Mesothelial cell of epicardium (in vitro differentiated cells): ENCODE measurements at regions not wholly inside any gene's neighbourhood (a gene's known extent, or its start where the extent isn't known, plus 50 kb on each side); places are given as distances from the start of the nearest gene placed in this dataset.
A peak's percentile ranks its signal among the peaks of the same experiment; 100 is the strongest.

Experiments
- DNase-seq, 2 experiments: peaks; one replicate each; pipeline ENCODE4 v3.0.0; 2021; ENCODE audit warnings: low spot score in 2 of 2; ENCODE audit not compliant: unreplicated experiment in 2 of 2
- H3K27ac Mint-ChIP-seq: 2 replicates; pipeline ENCODE4 v1.8.0; 2021; ENCODE audit warnings: mixed read lengths
- H3K27me3 Mint-ChIP-seq: 2 replicates; pipeline ENCODE4 v1.8.0; 2021; ENCODE audit warnings: low read depth, mixed read lengths
- H3K36me3 Mint-ChIP-seq: 2 replicates; pipeline ENCODE4 v1.8.0; 2021; ENCODE audit warnings: mixed read lengths
- H3K4me1 Mint-ChIP-seq: 2 replicates; pipeline ENCODE4 v1.8.0; 2021; ENCODE audit warnings: mixed read lengths
- H3K4me3 Mint-ChIP-seq: 2 replicates; pipeline ENCODE4 v1.8.0; 2021; ENCODE audit warnings: mild to moderate bottlenecking, moderate library complexity, mixed read lengths
- H3K9me3 Mint-ChIP-seq: 2 replicates; pipeline ENCODE4 v1.8.0; 2021; ENCODE audit warnings: mixed read lengths
- TF ChIP-seq, protein P1 (sequence below): fragments of 200-600 bp; sonication (generic); IDR thresholded peaks from one replicate; pipeline ENCODE4 v1.5.0; 2021; ENCODE audit warnings: antibody characterized with exemption; ENCODE audit not compliant: unreplicated experiment

GRCh38 chr1:68347415-68347814, 102.3 kb downstream of the RPE65 start:
- Mint-ChIP-seq H3K27ac (no peak overlapping the region), H3K4me3 (no peak overlapping the region), H3K36me3 (no peaks in the 10 kb centered on the region), H3K27me3 (peaks cover 19% of the 10 kb centered on the region), H3K9me3 (no peaks in the 10 kb centered on the region), H3K4me1 (peaks cover 1% of the 10 kb centered on the region)
- DNase-seq: no peak
- TF ChIP-seq, protein P1, sequence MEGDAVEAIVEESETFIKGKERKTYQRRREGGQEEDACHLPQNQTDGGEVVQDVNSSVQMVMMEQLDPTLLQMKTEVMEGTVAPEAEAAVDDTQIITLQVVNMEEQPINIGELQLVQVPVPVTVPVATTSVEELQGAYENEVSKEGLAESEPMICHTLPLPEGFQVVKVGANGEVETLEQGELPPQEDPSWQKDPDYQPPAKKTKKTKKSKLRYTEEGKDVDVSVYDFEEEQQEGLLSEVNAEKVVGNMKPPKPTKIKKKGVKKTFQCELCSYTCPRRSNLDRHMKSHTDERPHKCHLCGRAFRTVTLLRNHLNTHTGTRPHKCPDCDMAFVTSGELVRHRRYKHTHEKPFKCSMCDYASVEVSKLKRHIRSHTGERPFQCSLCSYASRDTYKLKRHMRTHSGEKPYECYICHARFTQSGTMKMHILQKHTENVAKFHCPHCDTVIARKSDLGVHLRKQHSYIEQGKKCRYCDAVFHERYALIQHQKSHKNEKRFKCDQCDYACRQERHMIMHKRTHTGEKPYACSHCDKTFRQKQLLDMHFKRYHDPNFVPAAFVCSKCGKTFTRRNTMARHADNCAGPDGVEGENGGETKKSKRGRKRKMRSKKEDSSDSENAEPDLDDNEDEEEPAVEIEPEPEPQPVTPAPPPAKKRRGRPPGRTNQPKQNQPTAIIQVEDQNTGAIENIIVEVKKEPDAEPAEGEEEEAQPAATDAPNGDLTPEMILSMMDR: no peak

GRCh38 chr1:68346188-68346808, 103.5 kb downstream of the RPE65 start:
- Mint-ChIP-seq H3K27ac (no peak overlapping the region), H3K4me1 (peaks cover 1% of the 10 kb centered on the region), H3K4me3 (no peak overlapping the region), H3K9me3 (no peaks in the 10 kb centered on the region), H3K36me3 (no peaks in the 10 kb centered on the region), H3K27me3 (peaks cover 19% of the 10 kb centered on the region)
- TF ChIP-seq, protein P1: peak; percentile 62
- no peak for DNase-seq

DNA sequence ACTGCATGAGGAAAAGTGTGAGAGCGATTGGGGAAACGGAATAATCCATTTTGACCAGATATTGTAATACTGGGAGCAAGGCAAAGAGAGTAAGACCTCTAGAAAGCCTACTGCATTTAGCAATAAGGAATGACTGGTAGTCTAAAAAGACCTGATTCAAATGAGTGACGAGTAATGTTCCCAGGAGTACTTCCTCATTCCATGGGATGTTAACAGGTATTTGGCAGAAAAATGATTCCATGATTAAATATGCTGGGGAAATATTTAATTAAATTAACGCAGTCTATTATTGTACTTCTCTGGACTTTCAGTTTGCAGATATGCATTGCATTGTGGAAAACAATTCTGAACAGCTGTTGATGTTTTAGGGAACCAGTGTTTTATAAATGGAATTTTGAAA, 105.5 kb downstream of the RPE65 start:
- Mint-ChIP-seq H3K27ac (no peak overlapping the region), H3K4me3 (no peak overlapping the region), H3K36me3 (no peaks in the 10 kb centered on the region), H3K9me3 (no peaks in the 10 kb centered on the region), H3K4me1 (peaks cover 1% of the 10 kb centered on the region), H3K27me3 (peaks cover 6% of the 10 kb centered on the region)
- TF ChIP-seq, protein P1: no peak
- no peak for DNase-seq

DNA sequence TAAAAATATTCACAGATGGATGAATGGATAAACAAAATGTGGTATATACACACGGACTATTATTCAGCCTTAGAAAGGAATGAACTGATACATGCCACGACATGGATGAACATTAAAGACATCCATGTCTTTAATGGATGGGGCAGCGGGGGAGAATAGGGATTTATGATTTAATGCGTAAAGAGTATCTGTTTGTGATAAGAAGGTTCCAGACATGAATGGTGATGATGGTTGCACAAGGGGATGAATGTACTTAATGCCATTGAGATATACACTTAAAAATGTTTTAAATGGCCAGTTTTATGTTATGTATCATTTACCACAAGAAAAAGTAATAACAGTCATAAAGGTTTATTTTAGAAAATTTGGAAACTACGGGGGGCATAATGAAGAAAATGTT, 108.6 kb upstream of the WLS start:
- TF ChIP-seq, protein P1: no peak
- no peak overlapping the region for H3K4me3 Mint-ChIP-seq
- no peak for DNase-seq
- no peak overlapping the region for H3K27ac Mint-ChIP-seq
- H3K36me3 Mint-ChIP-seq: no peaks in the 10 kb centered on the region
- no peaks in the 10 kb centered on the region for H3K9me3 Mint-ChIP-seq
- H3K4me1 Mint-ChIP-seq: peaks cover 1% of the 10 kb centered on the region
- no peaks in the 10 kb centered on the region for H3K27me3 Mint-ChIP-seq

- Mint-ChIP-seq H3K4me3 (no peak overlapping the region), H3K9me3 (no peaks in the 10 kb centered on the region), H3K4me1 (peaks cover 1% of the 10 kb centered on the region), H3K27ac (no peak overlapping the region), H3K36me3 (no peaks in the 10 kb centered on the region), H3K27me3 (no peaks in the 10 kb centered on the region)
- DNase-seq: no peak
- TF ChIP-seq, protein P1: no peak
Observed at GRCh38 chr1:68339505-68339904, 107.2 kb upstream of the WLS start.

- Mint-ChIP-seq H3K27me3 (no peaks in the 10 kb centered on the region), H3K4me3 (no peak overlapping the region), H3K27ac (no peak overlapping the region), H3K9me3 (no peaks in the 10 kb centered on the region), H3K36me3 (no peaks in the 10 kb centered on the region), H3K4me1 (peaks cover 1% of the 10 kb centered on the region)
- TF ChIP-seq, protein P1: no peak
- no peak for DNase-seq
Observed at GRCh38 chr1:68338081-68338480, 105.8 kb upstream of the WLS start.
